WERI-Rb-1 (cell line): ENCODE measurements at regions not wholly inside any gene's neighbourhood (a gene's known extent, or its start where the extent isn't known, plus 50 kb on each side); places are given as distances from the start of the nearest gene placed in this dataset.

Experiments
- DNase-seq: peaks from one replicate; pipeline ENCODE4 v3.0.0-alpha.2; 2020
- H3K27ac ChIP-seq: fragments of 250-450 bp; sonication (Bioruptor Pico); 2 replicates; pipeline ENCODE4 v1.5.1; 2020; ENCODE audit warnings: mild to moderate bottlenecking, moderate library complexity
- H3K27me3 ChIP-seq: fragments of 250-450 bp; sonication (Bioruptor Pico); 2 replicates; pipeline ENCODE4 v1.5.1; 2021; ENCODE audit warnings: mild to moderate bottlenecking, low read depth, moderate library complexity; ENCODE audit not compliant: insufficient read depth, severe bottlenecking
- H3K36me3 ChIP-seq: fragments of 250-450 bp; sonication (Bioruptor Pico); 2 replicates; pipeline ENCODE4 v1.5.1; 2020; ENCODE audit warnings: mild to moderate bottlenecking, moderate library complexity
- H3K4me3 ChIP-seq: 2 replicates; pipeline ENCODE4 v1.5.1; 2011; ENCODE audit warnings: low read depth, mild to moderate bottlenecking, control low read depth, low read length
- H3K9me3 ChIP-seq: fragments of 250-450 bp; sonication (Bioruptor Pico); 2 replicates; pipeline ENCODE4 v1.5.1; 2021; ENCODE audit warnings: mild to moderate bottlenecking, moderate library complexity; ENCODE audit not compliant: severe bottlenecking
- TF ChIP-seq, protein P1 (sequence below): IDR thresholded peaks from 2 replicates; pipeline ENCODE4 v1.5.1; 2011; ENCODE audit warnings: low read depth, mild to moderate bottlenecking, control low read depth, inconsistent platforms, low read length

- TF ChIP-seq, protein P1, sequence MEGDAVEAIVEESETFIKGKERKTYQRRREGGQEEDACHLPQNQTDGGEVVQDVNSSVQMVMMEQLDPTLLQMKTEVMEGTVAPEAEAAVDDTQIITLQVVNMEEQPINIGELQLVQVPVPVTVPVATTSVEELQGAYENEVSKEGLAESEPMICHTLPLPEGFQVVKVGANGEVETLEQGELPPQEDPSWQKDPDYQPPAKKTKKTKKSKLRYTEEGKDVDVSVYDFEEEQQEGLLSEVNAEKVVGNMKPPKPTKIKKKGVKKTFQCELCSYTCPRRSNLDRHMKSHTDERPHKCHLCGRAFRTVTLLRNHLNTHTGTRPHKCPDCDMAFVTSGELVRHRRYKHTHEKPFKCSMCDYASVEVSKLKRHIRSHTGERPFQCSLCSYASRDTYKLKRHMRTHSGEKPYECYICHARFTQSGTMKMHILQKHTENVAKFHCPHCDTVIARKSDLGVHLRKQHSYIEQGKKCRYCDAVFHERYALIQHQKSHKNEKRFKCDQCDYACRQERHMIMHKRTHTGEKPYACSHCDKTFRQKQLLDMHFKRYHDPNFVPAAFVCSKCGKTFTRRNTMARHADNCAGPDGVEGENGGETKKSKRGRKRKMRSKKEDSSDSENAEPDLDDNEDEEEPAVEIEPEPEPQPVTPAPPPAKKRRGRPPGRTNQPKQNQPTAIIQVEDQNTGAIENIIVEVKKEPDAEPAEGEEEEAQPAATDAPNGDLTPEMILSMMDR, result no peak
- H3K27ac ChIP-seq, result no peak overlapping the region
- no peak overlapping the region for H3K4me3 ChIP-seq
- no peaks in the 10 kb centered on the region for H3K36me3 ChIP-seq
- H3K27me3 ChIP-seq, result no peaks in the 10 kb centered on the region
- no peak for DNase-seq
- no peaks in the 10 kb centered on the region for H3K9me3 ChIP-seq
Measured at GRCh38 chr7:45252248-45252647, 94.7 kb downstream of the RAMP3 start.

- Histone ChIP-seq H3K4me3 (no peak overlapping the region), H3K36me3 (no peaks in the 10 kb centered on the region), H3K27me3 (no peaks in the 10 kb centered on the region), H3K27ac (no peak overlapping the region), H3K9me3 (no peaks in the 10 kb centered on the region)
- DNase-seq, result no peak
- TF ChIP-seq, protein P1, result no peak
Measured at GRCh38 chr7:45252857-45253256, 95.3 kb downstream of the RAMP3 start.

DNA sequence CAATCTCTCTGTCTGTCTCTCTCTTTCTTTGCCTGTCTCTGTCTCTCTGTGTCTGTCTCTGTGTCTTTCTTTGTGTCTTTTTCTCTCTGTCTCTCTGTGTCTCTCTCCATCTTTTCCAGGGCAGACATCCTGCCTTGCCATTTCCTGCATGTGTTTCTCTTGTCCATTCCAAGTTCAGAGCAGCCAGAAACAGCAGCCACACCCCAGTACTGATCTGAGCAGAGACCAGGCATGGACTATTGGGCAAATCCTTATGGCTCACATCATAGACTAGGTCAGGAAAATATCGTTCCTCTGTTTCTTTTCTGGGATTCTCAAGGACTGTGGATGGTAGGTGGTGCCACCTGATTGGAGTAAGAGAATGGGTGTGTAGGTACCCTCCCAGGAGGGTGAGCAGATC lies 95.8 kb downstream of the RAMP3 start:
- Histone ChIP-seq H3K36me3 (no peaks in the 10 kb centered on the region), H3K27me3 (no peaks in the 10 kb centered on the region), H3K9me3 (no peaks in the 10 kb centered on the region), H3K4me3 (no peak overlapping the region), H3K27ac (no peak overlapping the region)
- DNase-seq, result no peak
- TF ChIP-seq, protein P1, result no peak

GRCh38 chr7:45255187-45255586 lies 97.6 kb downstream of the RAMP3 start:
- DNase-seq, result no peak
- H3K27me3 ChIP-seq, result no peaks in the 10 kb centered on the region
- no peak overlapping the region for H3K4me3 ChIP-seq
- TF ChIP-seq, protein P1, result no peak
- no peaks in the 10 kb centered on the region for H3K36me3 ChIP-seq
- no peak overlapping the region for H3K27ac ChIP-seq
- no peaks in the 10 kb centered on the region for H3K9me3 ChIP-seq

DNA sequence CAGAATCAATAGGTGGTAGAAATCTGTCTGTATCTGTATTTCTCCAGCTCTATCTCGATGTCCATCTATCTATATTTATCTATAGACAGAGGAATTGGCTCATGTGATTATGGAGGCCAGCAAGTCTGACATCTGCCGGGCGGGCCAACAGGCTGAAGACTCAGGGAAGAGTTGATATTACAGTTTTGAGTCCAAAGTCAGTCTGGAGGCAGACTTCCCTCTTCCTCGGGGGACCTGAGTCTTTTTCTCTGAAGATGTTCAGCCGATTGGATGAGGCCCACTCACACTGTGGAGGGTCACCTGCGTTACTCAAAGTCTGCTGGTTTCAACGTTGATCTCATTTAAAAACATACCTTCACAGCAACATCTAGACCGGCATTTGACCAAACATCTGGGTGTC lies 98.7 kb downstream of the RAMP3 start:
- H3K9me3 ChIP-seq, result no peaks in the 10 kb centered on the region
- no peaks in the 10 kb centered on the region for H3K27me3 ChIP-seq
- no peak overlapping the region for H3K4me3 ChIP-seq
- no peak overlapping the region for H3K27ac ChIP-seq
- no peak for DNase-seq
- no peaks in the 10 kb centered on the region for H3K36me3 ChIP-seq
- TF ChIP-seq, protein P1, result no peak

DNA sequence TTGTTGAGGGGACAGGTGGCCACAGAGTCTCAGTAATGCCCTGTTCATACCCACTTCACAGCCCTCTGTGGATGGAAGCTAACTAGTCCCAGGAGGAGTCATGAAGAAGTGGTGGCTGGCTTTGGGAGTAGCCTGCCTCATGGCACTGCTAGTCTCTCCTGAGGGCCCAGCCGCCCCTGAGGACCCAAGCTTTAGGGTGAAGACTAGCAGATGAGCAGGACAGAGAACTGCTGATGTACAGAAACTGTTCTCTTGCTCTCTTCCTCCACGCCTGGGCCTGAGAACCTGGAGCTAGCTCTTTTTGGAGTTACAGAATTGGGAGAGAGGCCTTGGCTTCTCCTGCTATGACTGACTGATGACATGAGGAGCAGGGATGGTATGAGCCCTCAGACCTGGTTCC lies 99.2 kb downstream of the RAMP3 start:
- Histone ChIP-seq H3K4me3 (no peak overlapping the region), H3K27me3 (no peaks in the 10 kb centered on the region), H3K36me3 (no peaks in the 10 kb centered on the region), H3K9me3 (no peaks in the 10 kb centered on the region), H3K27ac (no peak overlapping the region)
- DNase-seq, result no peak
- TF ChIP-seq, protein P1, result no peak
